Vagina (tissue), 2 donors: ENCODE measurements at regions not wholly inside any gene's neighbourhood (a gene's known extent, or its start where the extent isn't known, plus 50 kb on each side); places are given as distances from the start of the nearest gene placed in this dataset.

Source experiments
- DNase-seq, 2 donors: peaks; one replicate each; pipeline ENCODE4 v3.0.0-alpha.2; 2017; ENCODE audit errors: extremely low spot score in 2 of 2
- H3K27ac ChIP-seq: fragments of 200-600 bp; sonication (generic); one replicate; pipeline ENCODE4 v1.5.1; 2019
- H3K27me3 ChIP-seq: fragments of 200-600 bp; sonication (generic); one replicate; pipeline ENCODE4 v1.5.1; 2019
- H3K36me3 ChIP-seq, 2 donors: fragments of 200-600 bp; sonication (generic); one replicate each; pipeline ENCODE4 v1.5.1; 2017 to 2019
- H3K4me1 ChIP-seq: fragments of 200-600 bp; sonication (generic); one replicate; pipeline ENCODE4 v1.5.1; 2019
- H3K4me3 ChIP-seq, 2 donors: fragments of 200-600 bp; sonication (generic); 1 replicate in 1 of 2; 2 replicates in 1 of 2; pipeline ENCODE4 v1.5.1; 2016 to 2019
- H3K9me3 ChIP-seq: fragments of 200-600 bp; sonication (generic); one replicate; pipeline ENCODE4 v1.5.1; 2019
- CTCF ChIP-seq, 3 experiments: fragments of 450-650 bp in 2 of 3; fragments of 200-600 bp in 1 of 3; sonication (generic) in 1 of 3; IDR thresholded peaks; one replicate each; pipeline ENCODE4 v1.5.1; 2017 to 2019; ENCODE audit warnings: antibody characterized with exemption in 3 of 3, mild to moderate bottlenecking in 2 of 3, moderate library complexity in 2 of 3
- POLR2A ChIP-seq, 2 donors: fragments of 450-650 bp; IDR thresholded peaks; one replicate each; pipeline ENCODE4 v1.6.1; 2017; ENCODE audit warnings: antibody characterized with exemption in 2 of 2, mild to moderate bottlenecking in 2 of 2, moderate library complexity in 2 of 2
- POLR2AphosphoS5 ChIP-seq, 2 donors: sonication (generic); formaldehyde crosslinking; IDR thresholded peaks; one replicate each; pipeline ENCODE4 v1.9.0; 2017; ENCODE audit warnings: antibody characterized with exemption in 2 of 2, mild to moderate bottlenecking in 2 of 2, low read depth in 1 of 2; ENCODE audit not compliant: insufficient read depth in 1 of 2
- intact Hi-C: fragments of 100-400 bp; cut with DNase I; formaldehyde crosslinking; loops from one replicate; pipeline ENCODE4 v1.15.1; 2023

- peak overlapping the region; percentile 76 for H3K27ac ChIP-seq
- no peak for DNase-seq
- intact Hi-C loops = no loop called here
Observed at GRCh38 chr3:187610981-187611511, 59.1 kb downstream of the SST start.

GRCh38 chr3:187594272-187594671 lies 75.9 kb downstream of the SST start:
- Histone ChIP-seq H3K27ac (no peak overlapping the region), H3K36me3 (no peaks in the 10 kb centered on the region), H3K4me1 (no peaks in the 10 kb centered on the region), H3K4me3 (no peak overlapping the region), H3K9me3 (no peaks in the 10 kb centered on the region), H3K27me3 (no peaks in the 10 kb centered on the region)
- no peak for DNase-seq
- intact Hi-C loops = no loop called here
- TF ChIP-seq POLR2A (IDR thresholded peaks at IDR 0.05) (no peak), CTCF (IDR thresholded peaks at IDR 0.05) (no peak), POLR2AphosphoS5 (IDR thresholded peaks at IDR 0.05; ENCODE audit: insufficient read depth in 1 of 2, low read depth in 1 of 2) (no peak)

More at GRCh38 chr3:187610981-187611511, 59.1 kb downstream of the SST start:
- no peaks in the 10 kb centered on the region for H3K36me3 ChIP-seq
- H3K4me1 ChIP-seq = peaks cover 39% of the 10 kb centered on the region
- H3K27me3 ChIP-seq = no peaks in the 10 kb centered on the region
- no peak overlapping the region for H3K4me3 ChIP-seq
- TF ChIP-seq POLR2AphosphoS5 (IDR thresholded peaks at IDR 0.05; ENCODE audit: insufficient read depth in 1 of 2, low read depth in 1 of 2) (no peak), CTCF (IDR thresholded peaks at IDR 0.05) (no peak), POLR2A (IDR thresholded peaks at IDR 0.05) (no peak)
- no peaks in the 10 kb centered on the region for H3K9me3 ChIP-seq

- H3K9me3 ChIP-seq = no peaks in the 10 kb centered on the region
- no peak overlapping the region for H3K27ac ChIP-seq
- intact Hi-C loops = no loop called here
- no peaks in the 10 kb centered on the region for H3K4me1 ChIP-seq
- H3K36me3 ChIP-seq = no peaks in the 10 kb centered on the region
- H3K4me3 ChIP-seq = no peak overlapping the region
- DNase-seq = no peak
- no peaks in the 10 kb centered on the region for H3K27me3 ChIP-seq
- TF ChIP-seq POLR2A (IDR thresholded peaks at IDR 0.05) = no peak
- no peak for TF ChIP-seq CTCF (IDR thresholded peaks at IDR 0.05)
- no peak for TF ChIP-seq POLR2AphosphoS5 (IDR thresholded peaks at IDR 0.05; ENCODE audit: insufficient read depth in 1 of 2, low read depth in 1 of 2)
Observed at GRCh38 chr3:187593451-187593850, 76.7 kb downstream of the SST start.

GRCh38 chr3:187590861-187591576 lies 79.2 kb downstream of the SST start:
- H3K9me3 ChIP-seq = no peaks in the 10 kb centered on the region
- intact Hi-C loops = no loop called here
- no peak for DNase-seq
- H3K36me3 ChIP-seq = no peaks in the 10 kb centered on the region
- H3K27me3 ChIP-seq = no peaks in the 10 kb centered on the region
- H3K4me1 ChIP-seq = no peaks in the 10 kb centered on the region
- no peak overlapping the region for H3K4me3 ChIP-seq
- TF ChIP-seq POLR2AphosphoS5 (IDR thresholded peaks at IDR 0.05; ENCODE audit: insufficient read depth in 1 of 2, low read depth in 1 of 2) (no peak), POLR2A (IDR thresholded peaks at IDR 0.05) (no peak), CTCF (IDR thresholded peaks at IDR 0.05) (no peak)
- H3K27ac ChIP-seq = no peak overlapping the region

GRCh38 chr3:187587076-187587475 lies 83.1 kb downstream of the SST start:
- TF ChIP-seq POLR2A (IDR thresholded peaks at IDR 0.05) (no peak), POLR2AphosphoS5 (IDR thresholded peaks at IDR 0.05; ENCODE audit: insufficient read depth in 1 of 2, low read depth in 1 of 2) (no peak)
- Histone ChIP-seq H3K27ac (no peak overlapping the region), H3K4me1 (no peaks in the 10 kb centered on the region), H3K36me3 (no peaks in the 10 kb centered on the region), H3K9me3 (no peaks in the 10 kb centered on the region), H3K4me3 (no peak overlapping the region), H3K27me3 (no peaks in the 10 kb centered on the region)
- intact Hi-C loops = no loop called here
- DNase-seq = no peak
